ENCODE measurements at regions not wholly inside any gene's neighbourhood (a gene's known extent, or its start where the extent isn't known, plus 50 kb on each side); places are given as distances from the start of the nearest gene placed in this dataset.

- TF ChIP-seq CTCF (IDR thresholded peaks at IDR 0.05) (no peak), POLR2A (IDR thresholded peaks at IDR 0.05) (no peak), POLR2AphosphoS5 (IDR thresholded peaks at IDR 0.05) (no peak)
Observed at GRCh38 chr4:84378983-84379382, 120.1 kb downstream of the NKX6-1 start.
